Activated B cell treated with CpG ODN at 0.5 μM for 24 hours (primary cell): ENCODE measurements at regions not wholly inside any gene's neighbourhood (a gene's known extent, or its start where the extent isn't known, plus 50 kb on each side); places are given as distances from the start of the nearest gene placed in this dataset.

Source experiments
- ATAC-seq: fragments of 200-7000 bp; cut with Tn5 transposase; one replicate; pipeline ENCODE4 v1.10.0; 2021; ENCODE audit warnings: low read depth, mild to moderate bottlenecking, moderate library complexity
- CTCF ChIA-PET: fragments of 350-600 bp; sonication (Branson Sonifier 250); formaldehyde crosslinking; loops from one replicate; lab custom pipeline; 2021; ENCODE audit warnings: antibody characterized with exemption; lab: Charles Lee
- POLR2A ChIA-PET: fragments of 350-600 bp; sonication (Branson Sonifier 250); formaldehyde crosslinking; loops from one replicate; lab custom pipeline; 2021; ENCODE audit warnings: antibody characterized with exemption; lab: Charles Lee
- DNase-seq: peaks from one replicate; pipeline ENCODE4 v3.0.0; 2022
- H3K27ac Mint-ChIP-seq: one replicate; pipeline ENCODE4 v1.8.0; 2020; ENCODE audit warnings: mixed read lengths
- H3K27me3 Mint-ChIP-seq: one replicate; pipeline ENCODE4 v1.8.0; 2021; ENCODE audit warnings: mixed read lengths
- H3K36me3 Mint-ChIP-seq: one replicate; pipeline ENCODE4 v1.8.0; 2021; ENCODE audit warnings: low read depth, mixed read lengths
- H3K4me1 Mint-ChIP-seq: one replicate; pipeline ENCODE4 v1.8.0; 2021; ENCODE audit warnings: mixed read lengths
- H3K4me3 Mint-ChIP-seq: one replicate; pipeline ENCODE4 v1.8.0; 2020; ENCODE audit warnings: mild to moderate bottlenecking, mixed read lengths
- H3K9me3 Mint-ChIP-seq: one replicate; pipeline ENCODE4 v1.8.0; 2020; ENCODE audit warnings: mixed read lengths
- CTCF ChIP-seq: fragments of 200-600 bp; IDR thresholded peaks from one replicate; pipeline ENCODE4 v1.8.0; 2022; ENCODE audit warnings: antibody characterized with exemption, mild to moderate bottlenecking
- intact Hi-C: fragments of 100-400 bp; cut with micrococcal nuclease; formaldehyde crosslinking; loops from one replicate; pipeline ENCODE4 v1.15.1; 2024

- no peak for DNase-seq
- TF ChIP-seq CTCF, result no peak
- no peaks in the 10 kb centered on the region for H3K36me3 Mint-ChIP-seq
- H3K27me3 Mint-ChIP-seq, result peaks cover 12% of the 10 kb centered on the region
- POLR2A ChIA-PET, result interaction anchor here (1.0 kb wide), 1 partner anchor 743 kb away, joined by 3 read pairs; the partner anchor contains the start of gene COPS8
- no peaks in the 10 kb centered on the region for H3K4me1 Mint-ChIP-seq
- intact Hi-C loops, result loop anchor here (1.0 kb wide), 3 partner anchors 684 to 729 kb away; no protein-coding TSS in a partner anchor
- no peak overlapping the region for H3K4me3 Mint-ChIP-seq
- no peak for ATAC-seq
- H3K9me3 Mint-ChIP-seq, result no peaks in the 10 kb centered on the region
- CTCF ChIA-PET, result interaction anchor here (1.0 to 1.4 kb wide), 4 partner anchors 9 to 729 kb away, joined by 3 to 4 read pairs (median 4); partner anchors contain the start of gene ACKR3
- H3K27ac Mint-ChIP-seq, result no peak overlapping the region
Observed at GRCh38 chr2:236342951-236343350, 78.7 kb upstream of the ASB18 start.

- no peak overlapping the region for H3K4me3 Mint-ChIP-seq
- intact Hi-C loops, result loop anchor here (1.0 kb wide), 3 partner anchors 684 to 729 kb away; no protein-coding TSS in a partner anchor
- POLR2A ChIA-PET, result interaction anchor here (0.6 to 1.0 kb wide), 3 partner anchors 226 to 743 kb away, joined by 3 to 11 read pairs (median 3); partner anchors contain the start of genes ACKR3 and COPS8
Observed at GRCh38 chr2:236343400-236344161, 79.4 kb upstream of the ASB18 start.

DNA sequence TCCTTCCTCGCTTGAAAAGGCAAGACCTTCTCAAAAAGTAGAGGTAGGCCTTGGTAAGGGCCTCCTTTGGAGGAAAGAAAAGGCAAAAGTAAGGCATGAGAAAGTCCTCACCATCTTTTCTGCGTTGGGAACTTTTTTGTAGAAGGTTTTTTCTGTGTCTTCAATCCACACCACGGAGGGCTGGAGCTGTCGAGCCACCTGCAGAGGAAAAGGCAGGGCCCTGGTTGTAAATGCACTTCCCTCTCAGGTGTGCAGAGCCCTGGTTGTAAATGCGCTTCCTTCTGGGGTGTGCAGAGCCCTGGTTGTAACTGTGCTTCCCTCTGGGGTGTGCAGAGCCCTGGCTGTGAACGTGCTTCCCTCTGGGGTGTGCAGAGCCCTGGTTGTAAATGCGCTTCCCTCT lies 80.2 kb upstream of the ASB18 start:
- POLR2A ChIA-PET, result no interaction called here

More at GRCh38 chr2:236343400-236344161, 79.4 kb upstream of the ASB18 start:
- H3K9me3 Mint-ChIP-seq, result no peaks in the 10 kb centered on the region
- no peaks in the 10 kb centered on the region for H3K36me3 Mint-ChIP-seq
- TF ChIP-seq CTCF, result peak; percentile 14
- no peaks in the 10 kb centered on the region for H3K4me1 Mint-ChIP-seq
- H3K27me3 Mint-ChIP-seq, result peaks cover 9% of the 10 kb centered on the region
- ATAC-seq, result no peak
- DNase-seq, result no peak
- no peak overlapping the region for H3K27ac Mint-ChIP-seq
- CTCF ChIA-PET, result interaction anchor here (0.7 to 1.4 kb wide), 6 partner anchors 9 to 728 kb away, joined by 3 to 4 read pairs (median 4); partner anchors contain the start of gene ACKR3

GRCh38 chr2:236345081-236345714 lies 81.0 kb upstream of the ASB18 start:
- Mint-ChIP-seq H3K27me3 (peaks cover 13% of the 10 kb centered on the region), H3K4me3 (no peak overlapping the region), H3K9me3 (no peaks in the 10 kb centered on the region), H3K36me3 (no peaks in the 10 kb centered on the region), H3K27ac (no peak overlapping the region), H3K4me1 (no peaks in the 10 kb centered on the region)
- no peak for DNase-seq
- TF ChIP-seq CTCF, result no peak
- ChIA-PET CTCF (interaction anchor here (1.4 kb wide), 1 partner anchor 13 kb away, joined by 3 read pairs; no protein-coding TSS in a partner anchor), POLR2A (no interaction called here)
- no peak for ATAC-seq
- intact Hi-C loops, result no loop called here

More for the DNA sequence above, 80.2 kb upstream of the ASB18 start:
- DNase-seq, result no peak
- no peak for ATAC-seq
- CTCF ChIA-PET, result interaction anchor here (1.4 kb wide), 1 partner anchor 12 kb away, joined by 3 read pairs; no protein-coding TSS in a partner anchor
- H3K27me3 Mint-ChIP-seq, result peaks cover 13% of the 10 kb centered on the region
- no peak overlapping the region for H3K27ac Mint-ChIP-seq
- TF ChIP-seq CTCF, result no peak
- no peaks in the 10 kb centered on the region for H3K4me1 Mint-ChIP-seq
- H3K36me3 Mint-ChIP-seq, result no peaks in the 10 kb centered on the region
- H3K4me3 Mint-ChIP-seq, result no peak overlapping the region
- no peaks in the 10 kb centered on the region for H3K9me3 Mint-ChIP-seq
- intact Hi-C loops, result no loop called here

- ATAC-seq, result no peak
- H3K27me3 Mint-ChIP-seq, result peaks cover 13% of the 10 kb centered on the region
- POLR2A ChIA-PET, result no interaction called here
- H3K36me3 Mint-ChIP-seq, result no peaks in the 10 kb centered on the region
- no peak overlapping the region for H3K4me3 Mint-ChIP-seq
- no peak for TF ChIP-seq CTCF
- no peaks in the 10 kb centered on the region for H3K4me1 Mint-ChIP-seq
- H3K27ac Mint-ChIP-seq, result no peak overlapping the region
- CTCF ChIA-PET, result no interaction called here
- no peak for DNase-seq
- intact Hi-C loops, result no loop called here
- H3K9me3 Mint-ChIP-seq, result no peaks in the 10 kb centered on the region
Observed at GRCh38 chr2:236346366-236346765, 82.2 kb upstream of the ASB18 start.
